ENCODE measurements at regions not wholly inside any gene's neighbourhood (a gene's known extent, or its start where the extent isn't known, plus 50 kb on each side); places are given as distances from the start of the nearest gene placed in this dataset.

GRCh38 chr3:117434661-117435412 lies 725.3 kb downstream of the TUSC7 start:
- no peak overlapping the region for H3K4me3 ChIP-seq
- TF ChIP-seq, protein P1, sequence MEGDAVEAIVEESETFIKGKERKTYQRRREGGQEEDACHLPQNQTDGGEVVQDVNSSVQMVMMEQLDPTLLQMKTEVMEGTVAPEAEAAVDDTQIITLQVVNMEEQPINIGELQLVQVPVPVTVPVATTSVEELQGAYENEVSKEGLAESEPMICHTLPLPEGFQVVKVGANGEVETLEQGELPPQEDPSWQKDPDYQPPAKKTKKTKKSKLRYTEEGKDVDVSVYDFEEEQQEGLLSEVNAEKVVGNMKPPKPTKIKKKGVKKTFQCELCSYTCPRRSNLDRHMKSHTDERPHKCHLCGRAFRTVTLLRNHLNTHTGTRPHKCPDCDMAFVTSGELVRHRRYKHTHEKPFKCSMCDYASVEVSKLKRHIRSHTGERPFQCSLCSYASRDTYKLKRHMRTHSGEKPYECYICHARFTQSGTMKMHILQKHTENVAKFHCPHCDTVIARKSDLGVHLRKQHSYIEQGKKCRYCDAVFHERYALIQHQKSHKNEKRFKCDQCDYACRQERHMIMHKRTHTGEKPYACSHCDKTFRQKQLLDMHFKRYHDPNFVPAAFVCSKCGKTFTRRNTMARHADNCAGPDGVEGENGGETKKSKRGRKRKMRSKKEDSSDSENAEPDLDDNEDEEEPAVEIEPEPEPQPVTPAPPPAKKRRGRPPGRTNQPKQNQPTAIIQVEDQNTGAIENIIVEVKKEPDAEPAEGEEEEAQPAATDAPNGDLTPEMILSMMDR (IDR thresholded peaks at IDR 0.05): no peak
- H3K27ac ChIP-seq: no peak overlapping the region
- no peaks in the 10 kb centered on the region for H3K36me3 ChIP-seq (ENCODE audit: insufficient read depth in 1 of 2, low read depth in 1 of 2)
- peaks cover 0 to 3% (median 0%) of the 10 kb centered on the region in 3 donors for H3K27me3 ChIP-seq (ENCODE audit: insufficient read depth in 3 of 3, low read length in 2 of 3)
- DNase-seq: no peak
- H3K4me1 ChIP-seq: no peaks in the 10 kb centered on the region
- intact Hi-C loops (cut with DNase I): no loop called here
- no peaks in the 10 kb centered on the region for H3K9me3 ChIP-seq
- no peak for ATAC-seq

GRCh38 chr3:117435506-117435905 lies 725.9 kb downstream of the TUSC7 start:
- no peak for ATAC-seq
- no peaks in the 10 kb centered on the region for H3K36me3 ChIP-seq (ENCODE audit: insufficient read depth in 1 of 2, low read depth in 1 of 2)
- no peak for DNase-seq
- H3K27me3 ChIP-seq (ENCODE audit: insufficient read depth in 3 of 3, low read length in 2 of 3): peaks cover 0 to 3% (median 0%) of the 10 kb centered on the region in 3 donors
- WGBS, 3 donors: 36 to 45% (median 41%) methylated on average over 6 of the region's 6 CpGs
- no peaks in the 10 kb centered on the region for H3K4me1 ChIP-seq
- no peaks in the 10 kb centered on the region for H3K9me3 ChIP-seq
- intact Hi-C loops (cut with DNase I): no loop called here
- TF ChIP-seq, protein P1 (IDR thresholded peaks at IDR 0.05): no peak
- H3K4me3 ChIP-seq: no peak overlapping the region
- no peak overlapping the region for H3K27ac ChIP-seq

DNA sequence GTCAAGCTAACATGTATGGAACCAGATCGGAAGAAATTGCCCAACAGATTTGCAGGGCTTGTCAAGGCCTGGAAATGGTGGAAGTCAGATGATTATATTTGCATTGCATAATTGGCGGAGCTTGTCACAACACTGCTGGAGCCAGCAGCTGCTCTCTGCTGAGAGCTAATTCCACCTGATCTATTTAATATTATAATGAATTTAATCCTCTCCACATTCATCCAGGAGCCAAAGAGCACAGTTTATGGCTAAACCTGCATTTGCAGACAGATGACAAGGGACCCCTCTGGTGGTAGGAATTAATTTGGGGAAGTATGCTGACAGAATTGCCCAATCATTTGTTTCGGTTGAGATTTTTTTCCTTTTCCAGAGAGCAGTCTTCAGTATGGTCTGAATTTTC lies 730.2 kb downstream of the TUSC7 start:
- intact Hi-C loops (cut with DNase I): no loop called here
- Histone ChIP-seq H3K4me1 (no peaks in the 10 kb centered on the region), H3K4me3 (no peak overlapping the region), H3K9me3 (no peaks in the 10 kb centered on the region), H3K27ac (no peak overlapping the region), H3K27me3 (ENCODE audit: insufficient read depth in 3 of 3, low read length in 2 of 3) (peaks cover 0 to 6% (median 3%) of the 10 kb centered on the region in 3 donors), H3K36me3 (ENCODE audit: insufficient read depth in 1 of 2, low read depth in 1 of 2) (no peaks in the 10 kb centered on the region)
- DNase-seq (no peak), ATAC-seq (no peak)
- 69 to 74% (median 70%) methylated on average over 3 of the region's 3 CpGs for WGBS, 3 donors
- TF ChIP-seq, protein P1 (IDR thresholded peaks at IDR 0.05): peak; percentile 10

GRCh38 chr3:117441851-117442250 lies 732.3 kb downstream of the TUSC7 start:
- Histone ChIP-seq H3K27me3 (ENCODE audit: insufficient read depth in 3 of 3, low read length in 2 of 3) (peaks cover 0 to 6% (median 0%) of the 10 kb centered on the region in 3 donors), H3K27ac (no peak overlapping the region), H3K4me1 (no peaks in the 10 kb centered on the region), H3K9me3 (no peaks in the 10 kb centered on the region), H3K4me3 (no peak overlapping the region), H3K36me3 (ENCODE audit: insufficient read depth in 1 of 2, low read depth in 1 of 2) (no peaks in the 10 kb centered on the region)
- WGBS, 3 donors: 60 to 66% (median 63%) methylated on average over 4 of the region's 4 CpGs
- TF ChIP-seq, protein P1 (IDR thresholded peaks at IDR 0.05): no peak
- ATAC-seq: no peak
- intact Hi-C loops (cut with DNase I): no loop called here
- no peak for DNase-seq

DNA sequence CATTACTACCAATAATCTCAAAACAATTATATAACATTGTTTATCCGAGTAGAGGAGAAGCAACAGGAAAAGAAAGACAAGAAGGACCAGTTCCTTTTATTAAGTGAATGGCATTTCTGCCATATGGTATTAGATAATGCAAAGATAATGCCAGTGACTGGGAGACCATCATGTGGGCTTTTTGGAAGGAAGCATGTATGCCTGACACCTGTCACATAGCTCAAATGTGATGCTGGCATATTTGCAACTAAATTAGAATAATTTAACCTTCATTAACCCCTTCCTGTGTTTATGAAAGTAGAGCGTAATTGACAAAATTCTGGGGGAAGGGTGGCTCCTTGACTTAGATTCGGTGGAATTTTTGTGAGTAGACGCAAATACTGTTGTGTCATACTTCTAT lies 733.0 kb downstream of the TUSC7 start:
- H3K27ac ChIP-seq: no peak overlapping the region
- no peak for ATAC-seq
- no peaks in the 10 kb centered on the region for H3K9me3 ChIP-seq
- whole genome bisulfite sequencing, 3 donors: 52 to 64% (median 56%) methylated on average over 4 of the region's 4 CpGs
- TF ChIP-seq, protein P1 (IDR thresholded peaks at IDR 0.05): no peak
- DNase-seq: no peak
- intact Hi-C loops (cut with DNase I): no loop called here
- peaks cover 0 to 6% (median 0%) of the 10 kb centered on the region in 3 donors for H3K27me3 ChIP-seq (ENCODE audit: insufficient read depth in 3 of 3, low read length in 2 of 3)
- H3K4me1 ChIP-seq: no peaks in the 10 kb centered on the region
- no peak overlapping the region for H3K4me3 ChIP-seq
- H3K36me3 ChIP-seq (ENCODE audit: insufficient read depth in 1 of 2, low read depth in 1 of 2): no peaks in the 10 kb centered on the region
